Stimulated activated CD4-positive, alpha-beta T cell treated with anti-CD3 and anti-CD28 coated beads, Interleukin-15, amount 100 ng/mL, for 24 hours (primary cell): ENCODE measurements at regions not wholly inside any gene's neighbourhood (a gene's known extent, or its start where the extent isn't known, plus 50 kb on each side); places are given as distances from the start of the nearest gene placed in this dataset.

Experiments used
- DNase-seq: peaks from one replicate; pipeline ENCODE4 v3.0.0-alpha.2; 2020

DNA sequence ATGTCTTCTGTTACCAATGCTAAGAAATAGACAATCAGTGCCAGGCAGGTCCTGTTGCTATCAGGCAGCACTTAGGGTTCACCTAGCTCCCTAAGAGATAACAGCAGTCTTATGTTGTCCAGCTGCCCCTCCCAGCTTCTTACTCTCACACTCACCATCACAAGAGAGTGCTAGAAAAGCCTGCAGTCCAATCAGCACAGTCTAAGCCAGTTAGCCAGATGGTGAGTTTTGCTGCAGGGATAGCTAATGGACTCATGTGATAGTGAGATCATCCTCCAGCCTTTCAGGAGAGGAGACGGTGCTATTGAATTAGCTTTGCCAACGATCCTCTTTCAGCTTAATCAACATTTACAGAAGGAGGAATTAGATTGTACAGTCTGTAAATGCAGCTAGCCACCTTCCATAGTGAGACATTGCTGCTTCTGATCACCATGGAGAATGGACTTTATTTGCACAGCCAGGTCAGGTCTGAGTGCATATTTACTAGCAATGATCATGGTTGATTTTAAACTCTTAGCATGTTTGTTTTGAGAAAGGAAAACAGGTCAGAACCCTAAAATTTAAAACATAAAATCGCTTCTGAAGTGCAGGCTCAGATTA, 438.3 kb downstream of the CENPC start:
- no peak for DNase-seq

GRCh38 chr4:67104145-67104544, 441.2 kb downstream of the CENPC start:
- DNase-seq: no peak

DNA sequence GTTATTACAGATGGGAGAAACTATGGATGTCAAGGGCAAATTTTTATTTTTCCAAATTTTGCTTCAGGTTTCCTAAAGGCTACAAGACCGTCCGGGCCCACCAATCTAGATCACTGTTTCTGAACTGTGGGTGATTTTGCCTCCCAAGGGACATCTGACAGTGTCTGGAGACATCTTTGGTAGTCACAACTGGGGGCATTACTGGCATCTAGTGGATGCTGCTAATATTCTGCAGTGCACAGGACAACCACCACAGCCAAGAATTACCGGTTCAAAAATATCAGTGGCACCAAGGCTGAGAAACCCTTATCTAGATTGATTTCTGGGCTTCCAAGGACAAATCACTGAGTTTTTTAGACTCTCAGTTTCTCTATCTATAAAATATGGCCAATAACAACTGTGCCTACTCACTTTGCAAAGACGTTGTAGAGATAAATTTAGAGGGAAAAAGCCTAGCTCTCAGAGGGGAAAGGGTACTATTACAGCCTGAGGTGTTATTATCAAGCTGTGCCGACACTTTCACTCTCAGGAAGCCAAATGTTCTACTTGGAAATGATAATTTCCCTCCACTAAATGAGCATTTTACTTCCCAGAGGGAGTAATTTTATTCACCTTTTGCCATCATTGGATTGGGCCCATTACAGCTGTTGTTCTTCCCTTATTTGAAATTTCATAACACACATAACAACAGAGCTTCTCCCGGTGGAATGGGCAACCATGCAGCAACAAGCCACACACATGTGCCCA, 442.1 kb downstream of the CENPC start:
- DNase-seq: no peak

GRCh38 chr4:67101612-67102011, 443.7 kb downstream of the CENPC start:
- no peak for DNase-seq

DNA sequence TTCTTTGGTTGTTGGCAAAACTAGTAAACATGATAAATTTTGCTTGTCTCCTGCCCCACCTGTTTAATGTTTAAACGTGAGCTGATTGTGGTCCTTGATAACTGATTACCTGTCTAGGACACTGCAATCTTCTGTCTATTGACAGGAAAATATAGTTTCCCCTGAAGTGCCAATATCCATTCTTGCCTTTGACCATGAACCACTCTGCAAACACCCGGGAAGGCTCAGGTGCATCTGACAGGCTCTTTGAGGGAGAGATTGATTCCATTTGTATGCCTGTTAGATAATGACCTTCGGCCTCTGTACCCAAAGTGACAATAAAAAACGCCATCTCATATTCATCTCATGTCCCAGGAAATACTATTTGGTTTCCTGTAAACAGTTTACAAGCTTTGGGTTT, 453.0 kb downstream of the CENPC start:
- no peak for DNase-seq

DNA sequence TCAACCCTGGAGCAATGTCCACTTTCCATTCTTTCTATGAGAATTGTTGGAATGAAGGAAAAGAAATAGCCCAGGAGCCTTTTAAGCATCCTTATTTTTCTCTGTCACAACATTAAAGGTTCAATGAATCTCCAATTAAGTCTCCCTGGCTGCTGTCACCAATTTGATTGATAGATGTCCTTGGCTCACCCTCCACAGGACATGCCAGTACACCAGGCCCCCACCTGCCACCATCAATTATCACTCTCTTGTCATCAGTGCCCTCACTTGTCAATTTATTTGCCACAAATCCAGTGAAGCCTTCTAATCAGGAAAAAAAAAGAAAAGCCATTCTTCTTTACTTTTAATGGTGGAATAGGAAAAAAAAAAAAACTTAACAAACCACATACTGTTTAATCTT, 453.6 kb downstream of the CENPC start:
- no peak for DNase-seq

GRCh38 chr4:67087897-67088296, 457.4 kb downstream of the CENPC start:
- peak; percentile 63 for DNase-seq

- DNase-seq: no peak
These were observed 460.5 kb downstream of the CENPC start for GRCh38 chr4:67084783-67085182.

- DNase-seq: no peak
These were observed 461.8 kb downstream of the CENPC start for GRCh38 chr4:67083496-67083895.

GRCh38 chr4:67082746-67083145, 462.6 kb downstream of the CENPC start:
- DNase-seq: no peak

GRCh38 chr4:67080046-67080557, 465.2 kb downstream of the CENPC start:
- DNase-seq: no peak

DNA sequence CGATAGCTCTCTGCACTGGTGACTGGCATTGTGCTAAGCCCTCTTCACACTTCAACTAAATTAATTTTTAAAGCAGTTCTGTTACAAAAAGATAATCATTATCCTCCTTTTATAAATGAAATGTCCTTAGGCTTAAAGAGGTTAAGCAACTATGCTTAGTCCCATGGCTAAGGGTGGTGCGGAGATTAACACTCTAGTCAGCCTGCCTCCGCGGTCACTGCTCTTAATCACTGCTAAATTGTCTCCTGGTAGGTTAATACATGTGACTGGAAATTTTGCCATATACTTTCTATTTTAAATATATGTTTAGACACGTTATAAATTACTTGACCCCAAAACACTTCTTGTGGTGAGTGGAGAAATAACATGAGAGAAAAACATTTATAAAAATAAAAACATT, 473.7 kb downstream of the CENPC start:
- no peak for DNase-seq

DNA sequence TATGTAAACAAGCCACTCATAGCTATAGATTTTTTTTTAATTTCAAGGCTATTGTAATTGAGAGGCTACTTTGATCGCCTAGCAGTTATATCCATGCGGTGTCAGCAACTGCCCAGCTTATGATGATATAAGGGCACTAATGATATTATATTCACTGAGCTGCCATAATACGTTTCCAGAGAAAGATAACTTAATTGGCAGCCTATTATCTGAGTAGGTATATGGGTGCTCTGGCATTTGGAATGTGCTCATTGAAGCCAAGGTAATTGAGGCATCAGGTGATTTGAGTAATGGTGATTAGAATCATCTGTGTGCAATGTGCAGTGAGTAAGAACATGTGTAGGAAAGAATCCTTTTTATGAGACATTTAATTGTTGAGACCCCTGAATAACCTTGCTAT, 490.0 kb downstream of the CENPC start:
- no peak for DNase-seq

- no peak for DNase-seq
These were observed 490.4 kb downstream of the CENPC start for GRCh38 chr4:67054896-67055295.

- DNase-seq: no peak
These were observed 492.3 kb downstream of the CENPC start for GRCh38 chr4:67052814-67053675.

DNA sequence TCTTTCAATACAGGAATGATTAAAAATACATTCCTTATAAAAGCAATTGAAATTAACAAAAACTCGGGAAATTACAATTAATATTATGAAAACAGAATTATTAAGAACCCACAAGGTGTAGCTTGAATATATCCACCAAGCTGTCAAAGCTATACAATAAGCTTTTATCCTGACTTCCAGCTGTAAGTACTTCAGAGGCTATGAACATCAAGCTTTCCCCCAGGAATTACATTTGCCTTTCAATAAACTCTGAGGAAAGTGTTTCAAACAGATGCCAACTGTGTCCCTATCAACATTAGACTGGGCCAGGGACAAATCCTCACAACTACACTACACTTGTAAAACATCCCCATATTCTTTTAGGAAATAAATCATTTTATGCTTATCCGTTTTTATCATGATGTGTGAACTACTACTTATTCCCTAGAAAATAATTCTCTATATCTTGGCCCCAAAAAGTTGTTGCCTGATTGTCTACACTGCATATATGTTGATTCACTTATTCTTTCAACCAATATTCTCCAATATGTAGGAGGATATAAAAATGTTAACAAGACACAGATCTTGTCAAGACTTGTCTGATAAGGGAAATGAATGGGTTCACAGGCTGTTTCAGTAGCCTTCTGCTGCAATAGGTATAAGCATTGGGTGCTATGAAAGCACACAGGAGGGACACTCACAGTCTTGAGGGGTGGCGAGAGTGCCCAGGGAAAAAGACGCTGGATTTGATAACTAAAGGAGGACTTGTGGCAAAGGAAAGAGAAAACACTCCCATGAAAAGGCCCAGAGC, 494.1 kb downstream of the CENPC start:
- no peak for DNase-seq

DNA sequence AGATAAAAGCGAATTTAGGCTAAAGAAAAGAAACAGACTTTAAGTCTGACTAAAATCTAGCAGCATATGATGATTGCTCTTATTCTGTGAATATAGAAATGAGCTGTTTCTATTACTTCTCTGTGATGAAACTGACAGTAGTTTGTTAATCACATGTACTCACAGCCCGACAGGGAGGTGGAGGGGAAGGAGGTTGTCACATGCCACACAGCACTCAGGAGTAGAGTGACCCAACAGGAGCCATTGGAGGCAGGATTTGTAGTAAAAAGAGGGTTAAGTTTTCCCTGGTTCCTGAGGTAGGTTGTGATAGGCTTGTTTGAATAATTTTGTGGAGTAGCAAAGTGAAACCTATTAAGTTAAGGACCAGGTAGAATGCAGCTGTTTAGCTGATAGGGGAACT, 495.9 kb downstream of the CENPC start:
- no peak for DNase-seq

DNA sequence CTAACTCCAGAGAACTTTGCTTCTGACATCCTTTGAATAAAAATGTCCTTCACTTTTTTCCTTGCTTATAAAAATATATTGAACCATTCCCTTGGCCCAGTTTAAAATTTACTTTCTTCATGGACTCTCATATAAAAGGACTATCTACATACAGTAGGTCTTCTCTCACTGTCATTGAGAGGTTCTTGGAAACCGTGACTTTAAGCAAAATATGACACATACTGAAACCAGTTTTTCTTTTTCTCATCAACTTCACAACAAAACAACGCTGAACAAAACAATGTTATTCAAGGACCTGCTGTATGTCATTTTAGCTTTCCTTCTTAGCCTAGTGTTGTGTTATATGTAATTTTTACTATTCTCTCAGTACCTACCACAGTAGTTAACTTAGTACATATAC, 496.8 kb downstream of the CENPC start:
- DNase-seq: no peak

DNA sequence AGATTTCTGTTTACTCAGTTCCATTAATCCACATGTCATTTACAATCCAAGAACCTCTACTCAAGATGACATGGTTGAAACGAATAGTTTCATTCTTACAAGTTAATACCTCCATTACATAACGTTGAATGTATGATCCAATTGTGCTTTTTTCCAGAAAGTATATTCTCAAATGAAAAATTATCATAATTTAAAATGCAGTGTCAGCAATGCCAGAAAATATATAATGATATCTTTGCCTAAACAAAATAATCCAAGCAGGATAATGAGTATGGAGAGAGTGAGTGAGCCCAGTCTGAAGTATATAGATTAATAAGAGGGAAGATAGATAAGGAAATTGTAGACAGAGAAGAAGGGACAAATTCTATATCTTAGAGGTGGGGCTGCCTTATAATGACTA, 505.0 kb downstream of the CENPC start:
- no peak for DNase-seq

- DNase-seq: no peak
These were observed 507.1 kb downstream of the CENPC start for GRCh38 chr4:67038228-67038566.

DNA sequence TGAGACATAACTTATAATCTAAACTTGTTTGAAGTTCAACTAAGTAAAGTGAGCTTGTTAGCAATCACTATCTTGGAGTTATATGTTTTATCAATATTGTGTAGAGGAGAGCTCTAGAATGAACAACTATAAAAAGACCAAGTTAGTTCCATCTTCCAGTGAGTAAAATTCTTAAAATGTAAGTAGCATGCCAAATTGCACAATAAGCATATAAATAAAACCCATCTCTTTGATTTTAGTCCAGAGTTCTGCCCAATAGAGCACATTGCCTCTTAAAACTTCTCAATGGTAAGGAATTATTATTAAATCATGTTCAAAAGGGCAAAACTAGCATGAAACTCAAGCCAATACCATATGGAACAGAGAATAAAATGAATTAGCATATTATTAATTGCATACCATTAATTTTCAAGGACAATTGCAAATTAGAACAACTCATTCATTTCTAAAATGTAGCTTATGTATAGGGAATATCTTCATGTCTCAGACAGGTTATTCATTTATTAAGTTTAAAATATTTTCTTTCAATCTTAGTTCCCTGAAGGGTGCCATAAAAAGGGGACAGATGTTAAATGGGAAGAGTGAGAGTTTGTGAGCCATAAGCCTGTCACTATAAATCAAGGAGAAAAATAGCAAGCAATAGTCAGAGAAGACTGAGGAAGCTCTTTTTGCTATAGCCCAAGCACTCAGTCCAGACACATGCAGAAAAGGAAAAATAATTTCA, 507.6 kb downstream of the CENPC start:
- DNase-seq: no peak

DNA sequence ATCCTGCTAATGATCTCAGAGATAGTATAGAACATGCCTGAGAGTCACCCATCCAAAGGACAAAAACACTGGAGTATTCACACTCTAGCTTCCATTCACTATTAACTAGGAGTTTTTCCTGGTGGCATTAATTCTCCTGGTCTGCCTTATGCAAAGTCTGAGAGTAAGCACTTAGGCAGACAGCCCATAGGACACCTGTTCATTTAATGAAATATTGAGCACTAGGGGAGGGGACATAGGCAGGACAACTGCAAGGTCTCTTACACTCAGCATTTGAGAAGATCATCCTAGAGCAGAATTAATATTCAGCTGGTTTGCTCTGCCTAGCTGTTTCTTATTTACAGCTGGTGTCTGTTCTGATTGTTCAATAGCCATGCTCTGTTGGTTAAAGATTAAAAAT, 508.5 kb downstream of the CENPC start:
- no peak for DNase-seq
